Stromal cell of bone marrow (primary cell): ENCODE measurements at regions not wholly inside any gene's neighbourhood (a gene's known extent, or its start where the extent isn't known, plus 50 kb on each side); places are given as distances from the start of the nearest gene placed in this dataset.
"Not testable (repeated sequence)": the region's sequence is repeated elsewhere in the genome, so short reads cannot be mapped to it uniquely, and the experiment has no call there.

Experiments used
- DNase-seq: peaks from one replicate; pipeline ENCODE4 v3.0.0-alpha.2; 2012; ENCODE audit warnings: low read depth

- DNase-seq: not testable (repeated sequence)
Measured at GRCh38 chr19:20292520-20292919, 125.5 kb downstream of the ZNF486 start.

GRCh38 chr19:20289186-20289585 lies 122.2 kb downstream of the ZNF486 start:
- DNase-seq: no peak

- no peak for DNase-seq
Measured at GRCh38 chr19:20287070-20287469, 120.1 kb downstream of the ZNF486 start.

- not testable (repeated sequence) for DNase-seq
Measured at GRCh38 chr19:20285876-20286275, 118.9 kb downstream of the ZNF486 start.

GRCh38 chr19:20279516-20279915 lies 112.5 kb downstream of the ZNF486 start:
- no peak for DNase-seq

- no peak for DNase-seq
Measured at GRCh38 chr19:20278342-20278741, 111.3 kb downstream of the ZNF486 start.

- not testable (repeated sequence) for DNase-seq
Measured at GRCh38 chr19:20276732-20277082, 109.7 kb downstream of the ZNF486 start.

GRCh38 chr19:20276011-20276731 lies 109.2 kb downstream of the ZNF486 start:
- no peak for DNase-seq

GRCh38 chr19:20273951-20274570 lies 107.0 kb downstream of the ZNF486 start:
- DNase-seq: no peak

GRCh38 chr19:20273376-20273775 lies 106.4 kb downstream of the ZNF486 start:
- no peak for DNase-seq

GRCh38 chr19:20272627-20273010 lies 105.6 kb downstream of the ZNF486 start:
- not testable (repeated sequence) for DNase-seq

- DNase-seq: not testable (repeated sequence)
Measured at GRCh38 chr19:20271927-20272626, 105.1 kb downstream of the ZNF486 start.

- no peak for DNase-seq
Measured at GRCh38 chr19:20271215-20271926, 104.4 kb downstream of the ZNF486 start.

- DNase-seq: no peak
Measured at GRCh38 chr19:20269461-20269860, 102.4 kb downstream of the ZNF486 start.

- not testable (repeated sequence) for DNase-seq
Measured at GRCh38 chr19:20261513-20261912, 94.5 kb downstream of the ZNF486 start.

- not testable (repeated sequence) for DNase-seq
Measured at GRCh38 chr19:20260738-20261137, 93.7 kb downstream of the ZNF486 start.

GRCh38 chr19:20259615-20260014 lies 92.6 kb downstream of the ZNF486 start:
- no peak for DNase-seq

GRCh38 chr19:20256606-20257005 lies 89.6 kb downstream of the ZNF486 start:
- DNase-seq: no peak

- DNase-seq: no peak
Measured at GRCh38 chr19:20254121-20254520, 87.1 kb downstream of the ZNF486 start.

- DNase-seq: no peak
Measured at GRCh38 chr19:20252613-20253012, 85.6 kb downstream of the ZNF486 start.

GRCh38 chr19:20250627-20251026 lies 83.6 kb downstream of the ZNF486 start:
- DNase-seq: no peak

GRCh38 chr19:20250121-20250520 lies 83.1 kb downstream of the ZNF486 start:
- no peak for DNase-seq
